IMR-90 (cell line): ENCODE measurements at regions not wholly inside any gene's neighbourhood (a gene's known extent, or its start where the extent isn't known, plus 50 kb on each side); places are given as distances from the start of the nearest gene placed in this dataset.

Experiments used
- BHLHE40 ChIP-seq: fragments of 150-350 bp; IDR thresholded peaks from 2 replicates; pipeline ENCODE4 v1.6.1; 2016; ENCODE audit warnings: mild to moderate bottlenecking, low read depth, low read length
- CEBPB ChIP-seq: IDR thresholded peaks from 2 replicates; pipeline ENCODE4 v1.6.1; 2012; ENCODE audit warnings: low read depth, low read length, improper control_type of control experiment
- MXI1 ChIP-seq: IDR thresholded peaks from 2 replicates; pipeline ENCODE4 v1.6.1; 2012; ENCODE audit warnings: low read depth, mild to moderate bottlenecking, low read length, moderate library complexity, borderline replicate concordance
- NFE2L2 ChIP-seq: fragments of 150-350 bp; IDR thresholded peaks from 2 replicates; pipeline ENCODE4 v1.6.1; 2016; ENCODE audit warnings: low read depth, mild to moderate bottlenecking, low read length
- POLR2A ChIP-seq: IDR thresholded peaks from 2 replicates; pipeline ENCODE4 v1.6.1; 2012; ENCODE audit warnings: mild to moderate bottlenecking, low read depth, low read length
- RAD21 ChIP-seq: IDR thresholded peaks from 2 replicates; pipeline ENCODE4 v1.6.1; 2012; ENCODE audit warnings: low read length, improper control_type of control experiment
- SMC3 ChIP-seq: fragments of 150-350 bp; IDR thresholded peaks from 2 replicates; pipeline ENCODE4 v1.6.1; 2016; ENCODE audit warnings: low read depth, mild to moderate bottlenecking, antibody characterized with exemption, low read length, moderate library complexity
- TF ChIP-seq, protein P1 (sequence below): conservative IDR thresholded peaks from 2 replicates; pipeline ENCODE4 v1.5.1; 2012; ENCODE audit warnings: mild to moderate bottlenecking, low read depth, low read length, improper control_type of control experiment
- TF ChIP-seq, protein P2 (sequence below): fragments of 150-350 bp; IDR thresholded peaks from 2 replicates; pipeline ENCODE4 v1.6.1; 2016; ENCODE audit warnings: low read depth, mild to moderate bottlenecking, low read length, moderate library complexity, borderline replicate concordance

DNA sequence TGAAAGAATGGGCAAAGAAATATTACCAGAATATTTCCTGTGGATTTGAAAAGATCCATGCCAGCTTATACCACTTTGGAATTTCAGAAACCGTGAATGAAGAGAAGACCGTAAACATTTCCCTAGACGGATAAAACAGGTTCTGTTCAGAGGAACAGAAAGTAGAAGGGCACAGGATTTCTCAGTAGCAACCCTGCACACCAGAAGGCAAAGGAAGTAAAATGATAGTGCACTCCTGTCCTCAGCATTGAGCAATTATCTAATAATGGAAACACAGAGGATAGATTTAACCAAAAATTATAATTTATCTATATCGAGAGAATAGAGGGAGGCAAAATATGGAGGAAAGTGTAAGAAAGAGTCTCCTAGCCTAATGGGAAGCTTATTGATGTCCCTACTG, 87.0 kb upstream of the ITGA6 start:
- TF ChIP-seq CEBPB, result no peak
- TF ChIP-seq, protein P1, sequence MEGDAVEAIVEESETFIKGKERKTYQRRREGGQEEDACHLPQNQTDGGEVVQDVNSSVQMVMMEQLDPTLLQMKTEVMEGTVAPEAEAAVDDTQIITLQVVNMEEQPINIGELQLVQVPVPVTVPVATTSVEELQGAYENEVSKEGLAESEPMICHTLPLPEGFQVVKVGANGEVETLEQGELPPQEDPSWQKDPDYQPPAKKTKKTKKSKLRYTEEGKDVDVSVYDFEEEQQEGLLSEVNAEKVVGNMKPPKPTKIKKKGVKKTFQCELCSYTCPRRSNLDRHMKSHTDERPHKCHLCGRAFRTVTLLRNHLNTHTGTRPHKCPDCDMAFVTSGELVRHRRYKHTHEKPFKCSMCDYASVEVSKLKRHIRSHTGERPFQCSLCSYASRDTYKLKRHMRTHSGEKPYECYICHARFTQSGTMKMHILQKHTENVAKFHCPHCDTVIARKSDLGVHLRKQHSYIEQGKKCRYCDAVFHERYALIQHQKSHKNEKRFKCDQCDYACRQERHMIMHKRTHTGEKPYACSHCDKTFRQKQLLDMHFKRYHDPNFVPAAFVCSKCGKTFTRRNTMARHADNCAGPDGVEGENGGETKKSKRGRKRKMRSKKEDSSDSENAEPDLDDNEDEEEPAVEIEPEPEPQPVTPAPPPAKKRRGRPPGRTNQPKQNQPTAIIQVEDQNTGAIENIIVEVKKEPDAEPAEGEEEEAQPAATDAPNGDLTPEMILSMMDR, result no peak
- TF ChIP-seq POLR2A, result no peak
- no peak for TF ChIP-seq RAD21
- no peak for TF ChIP-seq BHLHE40
- no peak for TF ChIP-seq MXI1
- no peak for TF ChIP-seq SMC3
- no peak for TF ChIP-seq NFE2L2
- TF ChIP-seq, protein P2, sequence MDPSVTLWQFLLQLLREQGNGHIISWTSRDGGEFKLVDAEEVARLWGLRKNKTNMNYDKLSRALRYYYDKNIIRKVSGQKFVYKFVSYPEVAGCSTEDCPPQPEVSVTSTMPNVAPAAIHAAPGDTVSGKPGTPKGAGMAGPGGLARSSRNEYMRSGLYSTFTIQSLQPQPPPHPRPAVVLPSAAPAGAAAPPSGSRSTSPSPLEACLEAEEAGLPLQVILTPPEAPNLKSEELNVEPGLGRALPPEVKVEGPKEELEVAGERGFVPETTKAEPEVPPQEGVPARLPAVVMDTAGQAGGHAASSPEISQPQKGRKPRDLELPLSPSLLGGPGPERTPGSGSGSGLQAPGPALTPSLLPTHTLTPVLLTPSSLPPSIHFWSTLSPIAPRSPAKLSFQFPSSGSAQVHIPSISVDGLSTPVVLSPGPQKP, result no peak
